ENCODE measurements at regions not wholly inside any gene's neighbourhood (a gene's known extent, or its start where the extent isn't known, plus 50 kb on each side); places are given as distances from the start of the nearest gene placed in this dataset.

DNA sequence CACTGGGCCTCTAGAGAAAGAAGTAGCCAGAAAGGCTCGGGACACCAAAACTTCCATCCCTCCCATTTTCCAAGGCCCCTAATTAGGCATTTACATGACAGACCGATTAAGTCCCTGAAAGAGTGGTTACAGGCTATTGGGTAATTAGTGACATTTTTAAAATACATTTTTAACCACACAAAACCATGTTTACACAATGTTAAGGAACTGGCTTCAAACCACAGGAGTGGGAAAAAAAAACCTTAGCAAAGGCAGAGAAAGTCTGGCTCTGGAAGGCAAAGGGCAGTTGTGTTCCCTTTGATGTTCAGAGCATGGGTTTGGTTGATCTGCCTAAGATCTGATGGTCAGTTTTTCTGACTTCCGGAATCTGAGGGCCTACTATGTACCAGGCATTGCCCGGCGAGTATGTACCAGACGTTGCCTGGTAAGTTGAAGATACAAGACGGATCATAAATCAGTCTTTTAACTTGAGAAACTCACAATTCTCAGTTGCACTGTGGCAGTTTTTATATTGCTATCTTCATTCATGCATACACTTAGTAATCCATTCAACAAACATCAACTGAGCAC is 576.5 kb downstream of the MED13L start:
- no peak for DNase-seq (ENCODE audit: low read depth)

DNA sequence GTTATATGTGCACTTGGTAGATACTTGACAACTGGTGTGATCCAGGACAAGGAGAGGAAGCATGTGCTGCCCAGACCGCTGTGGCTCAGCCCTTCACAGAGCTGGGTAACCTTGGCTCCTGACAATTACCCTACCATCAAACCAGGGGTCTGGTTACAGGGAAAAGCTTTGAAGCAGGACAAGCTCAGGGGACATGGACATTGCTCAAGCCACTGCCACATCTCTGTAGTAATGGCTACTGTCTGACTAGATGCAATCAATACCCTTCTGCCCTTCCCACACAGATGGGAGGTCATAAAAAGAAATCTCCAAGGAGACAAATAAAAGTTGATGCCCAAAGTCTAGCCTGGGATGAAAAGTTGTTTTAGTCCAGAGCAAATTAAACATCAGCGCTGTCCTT is 577.4 kb downstream of the MED13L start:
- no peak for DNase-seq (ENCODE audit: low read depth)

DNA sequence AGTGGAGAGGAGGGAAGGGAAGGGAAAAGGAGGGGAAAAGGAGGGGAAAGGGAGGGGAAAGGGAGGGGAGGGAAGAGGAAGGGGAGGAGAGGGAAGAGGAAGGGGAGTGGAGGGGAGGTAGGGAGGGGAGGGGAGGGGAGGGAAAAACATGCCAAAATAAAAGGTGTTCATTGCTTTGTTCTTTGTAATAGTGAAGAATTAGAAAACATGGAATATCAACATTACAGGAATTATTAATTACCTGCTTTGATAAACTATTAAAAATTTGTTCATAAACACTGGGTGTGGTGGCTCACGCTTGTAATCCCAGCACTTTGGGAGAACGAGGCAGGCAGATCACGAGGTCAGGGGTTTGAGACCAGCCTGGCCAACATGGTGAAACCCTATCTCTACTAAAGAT is 579.2 kb downstream of the MED13L start:
- no peak for DNase-seq (ENCODE audit: low read depth)

DNA sequence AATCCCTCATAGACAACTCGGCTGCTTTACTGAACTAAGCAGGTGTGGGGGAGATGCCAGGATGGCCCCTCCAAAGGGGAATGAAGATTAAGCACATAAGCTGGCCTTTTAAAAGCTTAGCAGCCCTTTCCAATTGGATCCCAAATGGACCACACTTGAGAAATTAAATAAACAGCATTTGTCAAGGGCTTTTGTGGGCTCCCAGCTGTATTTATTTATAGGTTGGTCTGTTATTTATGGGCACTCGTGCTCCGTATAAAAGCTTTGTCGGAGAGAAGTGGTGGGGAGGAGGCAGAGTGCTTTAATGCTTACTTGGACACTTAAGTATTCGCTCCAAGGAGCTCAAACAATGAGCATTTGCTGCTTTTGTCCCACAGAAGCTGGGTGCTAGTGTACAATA is 580.2 kb downstream of the MED13L start:
- no peak for DNase-seq (ENCODE audit: low read depth)

DNA sequence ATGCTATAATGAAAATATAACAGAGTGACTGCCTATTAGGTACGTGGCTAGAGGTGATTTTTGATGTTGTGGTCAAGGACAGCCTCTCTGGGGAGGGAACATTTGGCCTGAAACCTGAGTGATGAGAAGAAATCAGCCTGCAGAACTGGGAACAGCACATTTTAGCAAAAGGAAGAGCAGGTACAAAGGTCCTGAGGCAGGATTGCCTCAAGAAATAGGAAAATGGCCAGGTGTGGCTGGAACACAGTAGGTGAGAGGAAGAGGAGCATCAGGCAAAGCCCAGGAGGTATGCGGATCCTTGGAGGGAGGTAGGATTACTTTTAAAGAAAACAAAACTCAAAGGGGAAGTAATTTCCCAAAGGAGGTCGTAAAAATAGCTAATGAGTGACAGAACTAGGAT is 582.9 kb downstream of the MED13L start:
- no peak for DNase-seq (ENCODE audit: low read depth)

DNA sequence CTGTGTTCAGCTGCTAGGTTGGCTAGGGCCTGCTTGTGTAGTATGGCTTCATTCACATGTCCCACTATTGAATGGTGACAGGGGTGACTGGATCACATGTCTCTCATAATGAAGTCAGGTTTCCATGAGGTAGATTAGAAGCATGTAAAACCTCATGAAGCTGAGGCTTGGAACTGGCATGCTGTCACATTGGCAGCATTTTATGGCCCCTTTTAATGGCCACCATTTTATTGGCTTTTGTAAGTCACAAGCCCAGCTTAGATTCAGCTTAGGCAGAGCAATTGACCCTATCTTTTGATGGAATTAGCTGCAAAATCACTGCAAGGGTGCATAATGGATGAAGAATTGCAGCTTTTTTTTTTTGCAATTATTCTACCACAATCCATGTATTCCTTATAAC is 583.5 kb downstream of the MED13L start:
- DNase-seq (ENCODE audit: low read depth), result no peak

DNA sequence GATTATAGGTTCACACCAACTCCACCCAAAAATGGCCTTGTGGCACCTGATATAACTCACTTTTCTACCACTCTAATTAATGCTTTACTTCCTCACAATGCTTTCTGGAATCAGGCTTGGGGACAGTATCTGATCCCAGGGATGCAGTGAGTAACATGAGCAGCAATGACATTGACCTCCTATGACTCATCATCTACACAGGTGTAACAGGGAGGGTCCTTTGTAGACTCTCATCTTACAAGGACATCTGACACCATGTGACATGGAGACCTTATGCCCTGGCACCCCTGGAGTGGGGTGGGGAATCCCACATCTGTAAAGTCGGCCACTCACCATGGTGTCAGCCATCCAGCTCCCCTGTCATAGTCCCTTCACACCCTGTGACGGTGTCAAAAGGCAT is 586.4 kb downstream of the MED13L start:
- DNase-seq (ENCODE audit: low read depth), result no peak

DNA sequence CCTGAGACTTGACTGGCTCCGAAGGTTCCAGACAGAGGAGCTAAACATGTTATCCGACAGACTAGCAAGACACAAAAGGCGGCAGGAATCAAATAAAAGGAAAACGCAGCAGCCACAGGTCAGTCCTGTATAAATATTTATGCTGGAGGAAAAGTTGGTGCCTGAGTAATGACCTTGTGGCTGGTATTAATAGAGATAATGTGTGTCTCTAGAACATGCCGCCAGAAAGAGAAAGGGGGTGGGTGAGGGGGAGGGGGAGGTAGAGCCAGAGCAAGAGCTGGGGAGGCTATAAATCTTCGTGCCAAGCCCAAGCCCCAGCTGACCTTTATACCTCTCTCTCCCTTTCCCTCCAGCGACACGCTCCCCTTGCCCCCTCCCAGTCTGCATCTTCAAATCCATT is 590.4 kb downstream of the MED13L start:
- no peak for DNase-seq (ENCODE audit: low read depth)

DNA sequence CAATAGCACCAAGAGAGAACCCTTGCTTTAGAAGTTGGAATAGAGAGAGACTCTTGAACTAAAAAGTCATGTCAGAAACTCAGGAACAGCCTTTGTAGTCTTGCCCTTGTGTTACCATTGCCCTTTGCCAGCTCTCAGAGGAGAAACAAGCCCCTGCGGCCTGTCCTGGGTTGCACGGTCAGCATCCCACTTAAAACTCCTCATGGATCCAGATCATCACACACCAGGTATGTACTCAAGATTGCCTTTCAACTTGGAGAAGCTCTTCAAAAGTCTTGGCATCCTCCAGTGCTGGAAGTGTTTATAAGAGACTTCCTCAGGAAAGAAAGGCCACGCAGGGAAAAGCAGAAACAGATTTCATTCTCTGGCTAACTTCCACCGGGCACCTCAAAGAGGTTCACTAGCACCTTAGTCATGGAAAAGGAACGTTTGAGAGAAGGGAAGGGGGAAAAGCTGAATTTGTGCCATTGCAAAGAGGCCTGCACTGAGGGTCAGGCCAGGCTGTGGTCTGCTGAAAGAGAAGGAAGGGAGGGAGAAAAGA is 594.2 kb downstream of the MED13L start:
- no peak for DNase-seq (ENCODE audit: low read depth)

DNA sequence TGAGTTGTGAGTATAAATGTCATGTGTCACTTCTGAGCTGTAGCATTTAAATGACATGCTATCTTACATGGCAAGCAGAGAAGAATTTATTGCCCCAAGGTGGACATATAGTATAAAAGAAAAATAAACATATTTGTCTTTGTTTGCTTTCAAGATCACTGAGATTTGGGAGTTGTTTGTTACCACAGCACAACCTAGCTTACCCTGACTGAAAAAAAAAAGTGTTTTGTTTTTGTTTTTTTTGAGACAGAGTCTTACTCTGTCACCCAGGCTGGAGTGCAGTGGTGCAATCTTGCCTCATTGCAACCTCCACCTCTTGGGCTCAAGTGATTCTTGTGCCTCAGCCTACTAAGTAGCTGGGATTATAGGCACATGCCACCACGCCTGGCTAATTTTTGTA is 596.5 kb downstream of the MED13L start:
- DNase-seq (ENCODE audit: low read depth), result no peak

DNA sequence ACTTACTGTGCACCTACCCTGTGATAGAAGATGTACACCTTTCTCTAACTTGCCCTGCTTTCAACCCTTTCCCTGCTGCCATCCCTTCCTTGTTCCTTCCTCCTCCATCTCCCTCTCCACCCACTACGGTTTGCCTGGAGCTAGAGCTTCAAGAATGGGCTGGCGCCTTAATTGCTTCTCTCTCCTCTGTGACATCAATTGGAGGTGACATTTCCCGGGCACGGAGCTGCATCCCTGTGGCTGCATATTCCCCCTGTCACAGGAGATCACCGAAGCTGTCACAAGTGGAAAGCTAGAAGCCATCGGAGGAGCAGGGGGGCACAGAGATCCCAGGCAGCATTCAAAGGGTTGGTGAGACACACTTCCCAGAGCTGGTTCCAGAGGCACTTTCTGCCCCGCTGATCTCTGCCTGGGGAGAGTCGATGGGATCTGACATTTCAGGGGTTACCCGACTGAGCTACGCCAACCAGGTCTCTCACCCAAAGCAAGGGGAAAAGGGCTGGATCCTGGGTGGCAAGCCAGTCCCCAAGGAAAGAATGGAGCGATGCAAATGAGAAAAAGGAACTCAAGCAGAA is 604.9 kb downstream of the MED13L start:
- no peak for DNase-seq (ENCODE audit: low read depth)

DNA sequence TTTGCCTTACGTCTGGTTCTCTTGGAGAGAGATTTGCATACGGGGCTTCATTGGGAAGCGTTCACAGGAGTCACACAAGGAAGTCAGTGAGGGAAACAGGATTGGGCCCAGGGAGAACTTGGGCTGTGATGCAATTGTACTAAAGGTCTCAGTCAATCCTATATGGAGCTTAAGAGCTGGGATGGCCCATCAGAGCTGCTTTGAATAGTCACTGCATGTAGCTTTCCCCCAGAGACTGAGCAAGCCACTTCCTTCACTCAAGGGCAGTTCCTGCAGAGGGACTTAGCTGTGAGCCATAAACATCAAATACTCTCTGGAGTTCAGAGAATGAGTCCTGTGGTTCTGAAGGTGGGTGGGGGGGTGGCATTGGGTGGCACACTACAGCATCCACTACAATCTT is 605.4 kb downstream of the MED13L start:
- no peak for DNase-seq (ENCODE audit: low read depth)

DNA sequence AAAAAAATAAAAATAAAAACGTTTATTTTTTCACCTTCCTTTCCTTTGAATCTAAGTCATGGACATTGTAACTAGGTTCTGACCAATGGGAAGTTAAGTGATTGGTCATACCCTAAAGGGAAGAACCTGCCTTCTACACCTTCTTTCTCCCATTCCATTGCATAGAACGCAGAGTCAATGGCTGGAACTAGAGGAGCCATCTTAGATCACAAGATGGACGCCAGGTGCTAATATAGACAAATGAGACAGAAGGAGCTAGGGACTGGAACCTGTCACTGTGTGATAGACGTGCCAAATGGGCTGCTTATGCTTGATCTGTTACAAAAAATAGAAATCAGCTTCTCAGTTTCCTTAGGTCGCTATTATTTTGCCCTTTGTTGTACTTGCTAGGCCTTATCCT is 606.6 kb downstream of the MED13L start:
- no peak for DNase-seq (ENCODE audit: low read depth)

DNA sequence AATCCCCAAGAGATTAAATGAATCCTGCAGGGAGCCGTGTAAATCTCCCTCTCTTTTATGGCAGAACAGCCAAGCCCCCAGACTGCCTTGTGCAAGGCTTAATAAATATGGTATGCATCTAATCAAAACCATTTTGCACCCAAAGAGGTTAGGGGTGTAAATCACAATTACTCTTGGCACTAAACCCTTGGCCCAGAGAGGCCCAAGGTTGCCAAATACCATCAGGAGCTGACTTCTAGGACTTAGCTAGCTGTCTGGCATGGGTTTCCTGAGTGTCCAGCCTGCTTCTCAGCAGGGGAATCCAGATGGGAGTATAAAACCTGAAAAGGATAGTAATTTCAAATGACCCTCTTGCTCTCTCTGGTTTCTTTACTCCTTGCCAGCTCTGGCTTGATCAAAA is 610.4 kb downstream of the MED13L start:
- DNase-seq (ENCODE audit: low read depth), result no peak

DNA sequence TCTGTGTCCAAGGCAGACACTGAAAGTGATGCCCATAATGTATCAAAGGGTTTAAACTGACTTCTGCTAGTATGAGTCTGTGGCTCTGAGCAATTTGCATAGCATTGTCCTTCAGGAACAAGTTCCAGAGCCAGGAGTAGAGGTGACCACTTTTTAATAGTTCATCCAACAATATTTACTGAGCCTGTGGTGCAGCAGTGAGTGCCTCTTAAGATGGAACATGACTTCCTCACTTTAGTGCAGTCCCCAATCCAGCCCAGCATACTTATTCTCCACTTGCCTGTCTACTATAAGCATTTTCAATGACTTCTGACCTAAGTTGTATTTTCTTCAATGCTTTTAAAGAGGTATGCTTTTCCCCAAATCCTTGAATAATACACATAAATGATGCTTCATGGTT is 611.3 kb downstream of the MED13L start:
- no peak for DNase-seq (ENCODE audit: low read depth)

DNA sequence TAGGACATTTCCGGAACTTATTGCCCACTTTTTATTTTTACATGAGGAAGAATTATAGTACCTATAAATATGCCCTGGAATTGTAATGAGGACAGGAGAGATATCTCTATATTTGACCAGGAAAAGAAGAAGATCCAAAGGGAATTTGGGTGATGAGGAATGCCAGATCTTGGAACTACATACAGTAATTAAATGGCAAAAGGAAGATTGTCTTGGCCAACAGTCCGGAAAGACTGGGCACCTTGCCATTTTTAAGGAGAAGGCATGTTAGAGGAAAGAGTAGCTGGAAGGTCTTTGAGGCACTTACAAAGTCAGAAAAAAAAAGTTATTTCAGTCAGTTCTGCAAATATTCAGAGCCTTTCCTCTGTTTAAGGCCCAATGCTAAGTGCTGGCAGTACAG is 616.4 kb downstream of the MED13L start:
- DNase-seq (ENCODE audit: low read depth), result no peak

DNA sequence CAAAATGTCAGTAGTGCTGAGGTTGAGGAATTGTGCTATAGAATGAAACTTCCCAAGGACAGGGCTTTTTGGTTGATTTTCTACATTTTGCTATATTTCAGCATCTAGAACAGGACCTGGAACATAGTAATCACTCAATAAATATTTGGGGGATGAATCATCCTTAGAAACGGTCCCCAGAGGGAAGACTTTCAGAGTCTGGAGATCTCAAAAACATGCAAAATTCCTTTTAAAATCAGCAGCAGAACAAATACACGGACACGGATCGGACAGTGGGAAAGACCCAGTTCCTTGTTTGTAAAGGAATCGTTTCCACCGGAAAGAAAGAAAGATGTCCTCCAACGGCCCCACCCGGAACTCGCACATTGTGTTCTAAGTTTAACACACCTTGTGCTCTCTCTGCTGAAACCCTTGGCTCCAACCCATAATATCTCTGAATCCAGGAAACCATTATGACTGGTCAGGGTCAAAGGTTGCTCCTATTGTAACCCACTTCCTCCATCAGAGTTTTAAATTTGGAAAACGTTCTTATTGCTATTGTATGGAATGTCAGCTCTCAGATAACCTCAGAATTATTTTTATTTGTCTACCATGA is 617.2 kb downstream of the MED13L start:
- DNase-seq (ENCODE audit: low read depth), result peak; percentile 1

DNA sequence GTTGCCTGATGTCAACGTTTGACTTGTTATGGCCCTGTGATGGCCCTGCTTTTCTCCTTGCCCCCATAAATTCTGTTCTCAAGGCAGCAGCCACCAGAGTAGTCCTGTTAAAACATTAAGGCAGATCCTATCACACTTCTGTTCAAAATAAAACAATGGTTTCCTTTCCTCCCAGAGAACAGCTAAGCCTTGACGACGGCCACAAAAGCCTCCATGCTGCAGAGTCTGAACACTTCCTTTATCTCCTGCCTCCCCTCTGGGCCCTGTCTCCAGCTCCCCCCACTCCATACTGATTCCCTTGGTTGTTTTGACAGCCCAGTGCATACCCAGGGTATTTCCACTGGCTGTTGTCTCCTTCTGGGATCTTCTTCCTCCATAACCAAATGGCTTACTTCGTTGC is 618.1 kb downstream of the MED13L start:
- no peak for DNase-seq (ENCODE audit: low read depth)

DNA sequence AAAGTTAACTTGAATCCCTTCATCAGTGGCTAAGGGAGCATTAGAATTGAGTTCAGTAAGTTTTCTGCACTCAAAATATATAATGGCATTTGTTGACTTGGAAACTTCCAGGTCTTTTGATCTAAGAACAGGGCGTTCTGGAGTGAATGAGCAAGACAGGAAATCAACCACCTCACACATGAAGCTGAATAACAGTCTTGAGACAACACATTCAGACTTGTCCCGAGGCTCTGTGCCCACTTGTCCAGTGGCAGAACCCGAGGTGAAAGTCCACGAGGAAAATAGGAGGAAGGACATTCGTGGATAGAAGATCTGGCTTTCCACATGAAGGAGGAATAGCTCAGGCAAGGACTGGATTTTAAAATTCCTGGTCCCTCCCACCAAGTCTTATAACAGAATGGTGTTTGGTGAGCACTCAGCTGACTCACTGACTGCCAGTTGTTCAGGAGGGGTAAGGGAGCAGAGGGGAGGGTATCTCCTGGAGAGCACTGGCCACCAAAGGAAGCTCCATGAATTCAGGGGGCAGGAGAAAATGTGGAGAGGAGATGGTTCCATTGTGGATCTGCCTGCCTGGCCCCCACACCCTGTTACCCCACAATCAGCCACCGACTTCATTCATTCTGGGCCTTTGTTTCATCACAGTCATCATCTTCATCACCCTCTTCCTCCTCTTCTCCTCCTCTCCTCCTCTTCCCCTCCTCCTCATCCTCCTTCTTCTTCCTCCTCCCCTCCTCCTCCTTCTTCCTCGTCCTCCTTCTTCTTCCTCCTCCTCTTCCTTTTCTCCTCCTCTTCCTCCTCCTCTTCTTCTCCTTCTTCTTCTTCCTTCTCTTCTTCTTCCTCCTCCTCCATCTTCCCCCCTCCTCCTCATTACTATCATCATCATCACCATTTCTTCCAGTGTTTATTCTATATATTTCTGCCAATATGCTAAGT is 620.1 kb downstream of the MED13L start:
- no peak for DNase-seq (ENCODE audit: low read depth)

DNA sequence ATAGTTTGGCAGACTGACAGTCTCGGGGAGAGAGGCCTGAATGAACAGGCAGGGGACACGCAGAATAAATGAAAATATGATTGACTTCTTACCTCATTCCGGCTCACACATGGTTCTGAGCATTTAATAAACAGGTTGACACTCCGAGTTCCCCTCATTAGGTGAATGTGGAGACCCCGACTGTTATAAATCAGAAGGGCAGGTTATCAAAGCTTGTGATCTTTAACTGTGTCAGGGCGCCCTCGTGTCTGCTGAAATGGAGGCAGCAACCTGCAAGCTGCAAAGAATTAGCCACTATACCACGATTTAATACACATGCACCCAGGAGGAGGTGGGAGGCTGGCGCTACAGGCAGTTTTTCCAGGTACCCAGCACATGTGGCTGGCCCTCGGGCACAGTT is 627.5 kb downstream of the MED13L start:
- no peak for DNase-seq (ENCODE audit: low read depth)

DNA sequence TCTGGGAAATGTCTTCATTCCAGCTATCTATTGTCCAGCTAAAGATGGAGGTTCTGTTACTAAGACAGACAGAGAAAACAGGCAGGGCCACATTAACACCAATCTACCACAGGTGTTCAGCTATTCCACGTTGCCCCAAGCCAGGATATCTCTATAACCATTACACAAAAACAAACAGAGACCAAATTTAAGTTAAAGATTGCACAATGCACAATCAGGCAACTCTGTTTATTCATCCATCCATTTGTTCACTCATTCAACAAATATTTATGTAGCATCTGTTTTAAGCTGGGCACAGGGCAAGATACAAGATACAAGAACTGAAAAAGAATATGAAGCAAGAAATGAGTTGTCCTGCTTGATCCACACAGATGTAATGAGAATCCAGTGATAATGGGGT is 629.0 kb downstream of the MED13L start:
- DNase-seq (ENCODE audit: low read depth), result no peak

DNA sequence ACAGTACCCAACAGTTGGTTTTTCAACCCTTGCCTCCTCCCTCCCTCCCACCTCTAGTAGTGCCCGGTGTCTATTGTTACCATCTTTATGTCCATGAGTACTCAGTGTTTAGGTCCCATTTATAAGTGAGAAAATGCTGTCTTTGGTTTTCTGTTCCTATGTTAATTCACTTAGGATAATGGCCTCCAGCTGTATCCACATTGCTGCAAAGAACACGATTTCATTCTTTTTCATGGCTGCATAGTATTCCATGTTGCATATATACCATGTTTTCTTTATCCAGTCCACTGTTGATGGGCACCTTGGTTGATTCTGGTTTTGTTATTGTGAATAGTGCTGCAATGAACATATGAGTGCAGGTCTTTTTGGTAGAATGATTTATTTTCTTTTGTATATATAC is 631.3 kb downstream of the MED13L start:
- no peak for DNase-seq (ENCODE audit: low read depth)

DNA sequence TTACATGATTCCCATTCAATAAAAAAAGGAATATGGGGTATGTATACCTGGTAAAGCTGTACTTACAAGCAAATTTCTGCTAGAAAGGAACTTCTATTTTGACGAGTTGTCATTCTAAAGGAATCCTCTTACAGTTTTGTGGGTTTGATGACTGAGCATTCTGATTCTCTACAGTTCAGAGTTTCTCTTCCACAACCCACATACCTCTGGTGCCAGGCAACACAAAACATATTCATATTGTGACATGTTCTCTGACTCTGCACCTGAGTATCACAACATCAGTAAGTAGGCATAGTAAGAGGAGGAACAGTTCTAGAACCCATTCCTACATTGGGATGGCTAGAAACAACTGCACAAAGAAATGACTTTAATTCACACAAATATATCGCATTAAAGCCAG is 636.6 kb downstream of the MED13L start:
- DNase-seq (ENCODE audit: low read depth), result no peak

Data from non-pigmented ciliary epithelial cell (primary cell).